H9 (cell line): ENCODE measurements at regions not wholly inside any gene's neighbourhood (a gene's known extent, or its start where the extent isn't known, plus 50 kb on each side); places are given as distances from the start of the nearest gene placed in this dataset.

ENCODE experiments used
- DNase-seq: peaks from one replicate; pipeline ENCODE4 v3.0.0-alpha.2; 2017
- H2AFZ ChIP-seq: one replicate; pipeline ENCODE4 v1.6.1; 2013; ENCODE audit warnings: mild to moderate bottlenecking, low read length, control low read depth, moderate library complexity
- H2AK5ac ChIP-seq: 2 replicates; pipeline ENCODE4 v1.6.1; 2013; ENCODE audit warnings: low read length, control low read depth, mixed read lengths; ENCODE audit not compliant: insufficient read length
- H2BK120ac ChIP-seq: one replicate; pipeline ENCODE4 v1.6.1; 2013; ENCODE audit warnings: low read depth, mild to moderate bottlenecking, low read length, control low read depth, inconsistent platforms; ENCODE audit not compliant: poor library complexity, severe bottlenecking
- H2BK12ac ChIP-seq: 2 replicates; pipeline ENCODE4 v1.6.1; 2013; ENCODE audit warnings: low read length, control low read depth, mixed read lengths, low read depth; ENCODE audit not compliant: insufficient read length
- H2BK15ac ChIP-seq: 2 replicates; pipeline ENCODE4 v1.6.1; 2013; ENCODE audit warnings: low read depth, low read length, control low read depth
- H2BK20ac ChIP-seq: one replicate; pipeline ENCODE4 v1.6.1; 2013; ENCODE audit warnings: low read depth, mild to moderate bottlenecking, low read length, control low read depth, inconsistent platforms; ENCODE audit not compliant: poor library complexity, severe bottlenecking
- H2BK5ac ChIP-seq: 2 replicates; pipeline ENCODE4 v1.6.1; 2013; ENCODE audit warnings: low read length, control low read depth, mixed read lengths; ENCODE audit not compliant: insufficient read length
- H3K14ac ChIP-seq: 2 replicates; pipeline ENCODE4 v1.6.1; 2013; ENCODE audit warnings: low read length, control low read depth; ENCODE audit not compliant: insufficient read depth
- H3K18ac ChIP-seq: 2 replicates; pipeline ENCODE4 v1.6.1; 2013; ENCODE audit warnings: low read depth, mild to moderate bottlenecking, mixed read lengths, low read length, control low read depth; ENCODE audit not compliant: insufficient read length
- H3K23ac ChIP-seq: 2 replicates; pipeline ENCODE4 v1.6.1; 2013; ENCODE audit warnings: low read length, control low read depth, mixed read lengths, low read depth; ENCODE audit not compliant: insufficient read length
- H3K23me2 ChIP-seq: 2 replicates; pipeline ENCODE4 v1.6.1; 2013; ENCODE audit warnings: low read depth, mild to moderate bottlenecking, mixed read lengths, low read length, control low read depth; ENCODE audit not compliant: insufficient read length, poor library complexity, severe bottlenecking
- H3K27ac ChIP-seq: 2 replicates; pipeline ENCODE4 v1.5.1; 2013; ENCODE audit warnings: low read length, control low read depth, mixed read lengths, low read depth; ENCODE audit not compliant: insufficient read length
- H3K27me3 ChIP-seq: 2 replicates; pipeline ENCODE4 v1.6.1; 2013; ENCODE audit warnings: low read length, control low read depth, inconsistent platforms; ENCODE audit not compliant: insufficient read depth
- H3K4ac ChIP-seq: 2 replicates; pipeline ENCODE4 v1.6.1; 2013; ENCODE audit warnings: low read depth, mild to moderate bottlenecking, control low read depth, inconsistent platforms, low read length, moderate library complexity
- H3K4me1 ChIP-seq: 2 replicates; pipeline ENCODE4 v1.6.1; 2013; ENCODE audit warnings: low read length, control low read depth, inconsistent platforms; ENCODE audit not compliant: insufficient read depth
- H3K4me2 ChIP-seq: 2 replicates; pipeline ENCODE4 v1.6.1; 2013; ENCODE audit warnings: low read length, control low read depth, mixed read lengths; ENCODE audit not compliant: insufficient read length, insufficient read depth
- H3K56ac ChIP-seq: 2 replicates; pipeline ENCODE4 v1.6.1; 2013; ENCODE audit warnings: low read depth, mild to moderate bottlenecking, mixed read lengths, low read length, control low read depth; ENCODE audit not compliant: insufficient read length
- H3K79me1 ChIP-seq: 2 replicates; pipeline ENCODE4 v1.6.1; 2013; ENCODE audit warnings: low read depth, mild to moderate bottlenecking, moderate library complexity, low read length, control low read depth, inconsistent platforms; ENCODE audit not compliant: insufficient read depth, poor library complexity, severe bottlenecking
- H3K79me2 ChIP-seq: 2 replicates; pipeline ENCODE4 v1.6.1; 2013; ENCODE audit warnings: low read length, control low read depth, inconsistent platforms; ENCODE audit not compliant: insufficient read depth
- H3K9ac ChIP-seq: 2 replicates; pipeline ENCODE4 v1.6.1; 2013; ENCODE audit warnings: low read length, control low read depth, mixed read lengths; ENCODE audit not compliant: insufficient read length; ENCODE audit errors: extremely low read depth
- H3K9me3 ChIP-seq: one replicate; pipeline ENCODE4 v1.6.1; 2013; ENCODE audit warnings: low read depth, low read length, inconsistent platforms; ENCODE audit not compliant: control insufficient read depth
- H3T11ph ChIP-seq: one replicate; pipeline ENCODE4 v1.6.1; 2013; ENCODE audit warnings: mild to moderate bottlenecking, low read length, control low read depth, inconsistent platforms
- H4K20me1 ChIP-seq: one replicate; pipeline ENCODE4 v1.6.1; 2013; ENCODE audit not compliant: control insufficient read depth, insufficient read length, insufficient read depth
- H4K5ac ChIP-seq: 2 replicates; pipeline ENCODE4 v1.6.1; 2013; ENCODE audit warnings: low read depth, mild to moderate bottlenecking, mixed read lengths, low read length, control low read depth; ENCODE audit not compliant: insufficient read length
- H4K8ac ChIP-seq: replicated peaks from 2 replicates; pipeline ENCODE4 v1.6.1; 2013; ENCODE audit warnings: low read length, control low read depth, mixed read lengths, low read depth; ENCODE audit not compliant: insufficient read length
- H4K91ac ChIP-seq: 2 replicates; pipeline ENCODE4 v1.6.1; 2013; ENCODE audit warnings: low read depth, mild to moderate bottlenecking, moderate library complexity, mixed read lengths, low read length, control low read depth; ENCODE audit not compliant: insufficient read length
- H3K27ac Mint-ChIP-seq, 3 experiments: 2 replicates in 2 of 3; 3 replicates in 1 of 3; pipeline ENCODE4 v1.8.0; 2020 to 2021; ENCODE audit warnings: mixed read lengths in 3 of 3, mild to moderate bottlenecking in 1 of 3, moderate library complexity in 1 of 3
- H3K27me3 Mint-ChIP-seq: 2 replicates; pipeline ENCODE4 v1.8.0; 2021; ENCODE audit warnings: low read depth, mild to moderate bottlenecking, moderate library complexity, mixed read lengths
- H3K36me3 Mint-ChIP-seq, 3 experiments: 2 replicates in 2 of 3; 3 replicates in 1 of 3; pipeline ENCODE4 v1.8.0; 2020 to 2021; ENCODE audit warnings: low read depth in 3 of 3, mixed read lengths in 3 of 3; ENCODE audit not compliant: insufficient read depth in 1 of 3
- H3K4me1 Mint-ChIP-seq, 2 experiments: 2 replicates each; pipeline ENCODE4 v1.8.0; 2020; ENCODE audit warnings: mixed read lengths in 2 of 2
- H3K4me3 Mint-ChIP-seq, 2 experiments: 2 replicates in 1 of 2; 3 replicates in 1 of 2; pipeline ENCODE4 v1.8.0; 2020 to 2021; ENCODE audit warnings: mild to moderate bottlenecking in 2 of 2, mixed read lengths in 2 of 2, moderate library complexity in 1 of 2
- H3K9me3 Mint-ChIP-seq, 2 experiments: 2 replicates in 1 of 2; 3 replicates in 1 of 2; pipeline ENCODE4 v1.8.0; 2020; ENCODE audit warnings: mild to moderate bottlenecking in 2 of 2, mixed read lengths in 2 of 2, moderate library complexity in 1 of 2
- WGBS: extraction: QIAGEN DNeasy Blood & Tissue Kit; methylation state at CpG from one replicate; pipeline ENCODE4 v1.1.7; 2013; ENCODE audit warnings: missing lambda C conversion rate, low lambda C conversion rate, mixed read lengths; ENCODE audit not compliant: insufficient read length; ENCODE audit errors: extremely low coverage; 5-methylcytosine and 5-hydroxymethylcytosine counted together
- TF ChIP-seq, protein P1 (sequence below): fragments of 200-600 bp; sonication (generic); conservative IDR thresholded peaks from 3 replicates; pipeline ENCODE4 v1.8.0; 2021; ENCODE audit warnings: antibody characterized with exemption, mild to moderate bottlenecking

DNA sequence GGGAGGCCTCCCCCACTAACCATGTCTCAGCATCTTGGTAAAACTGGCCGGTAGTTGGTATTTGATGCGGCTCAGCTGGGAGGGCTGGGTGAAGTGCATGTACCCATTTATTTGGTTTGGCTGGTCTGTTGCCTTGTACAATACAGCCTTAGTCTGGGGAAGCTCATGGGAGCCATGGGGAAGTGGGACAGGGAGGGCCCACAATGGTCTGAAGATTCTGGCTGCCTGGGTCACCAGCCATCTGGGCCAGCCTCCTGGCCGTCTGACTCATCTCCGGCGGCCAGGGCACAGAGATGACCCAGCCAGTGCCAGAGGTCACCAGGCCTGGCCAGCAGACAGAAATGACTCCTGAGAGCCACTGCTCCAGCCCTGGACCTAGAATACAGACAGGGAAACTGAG lies 51.6 kb upstream of the SMAD6 start:
- Histone ChIP-seq H3K79me1 (no peaks in the 10 kb centered on the region), H3K23me2 (no peaks in the 10 kb centered on the region), H3K56ac (no peak overlapping the region), H3K23ac (no peak overlapping the region), H4K5ac (no peak overlapping the region), H2BK5ac (no peak overlapping the region), H3K27ac (no peak overlapping the region), H2AFZ (no peak overlapping the region), H2AK5ac (no peak overlapping the region), H4K20me1 (no peaks in the 10 kb centered on the region), H3K79me2 (no peaks in the 10 kb centered on the region), H3K4me2 (no peak overlapping the region), H3K9ac (no peak overlapping the region), H4K8ac (no peak overlapping the region), H2BK15ac (no peak overlapping the region), H3K18ac (no peak overlapping the region), H2BK120ac (no peak overlapping the region), H3T11ph (no peak overlapping the region), H3K27me3 (no peaks in the 10 kb centered on the region), H4K91ac (no peak overlapping the region), H3K9me3 (no peaks in the 10 kb centered on the region), H3K4me1 (peaks cover 6% of the 10 kb centered on the region), H2BK12ac (no peak overlapping the region), H2BK20ac (no peak overlapping the region), H3K14ac (no peak overlapping the region), H3K4ac (no peak overlapping the region)
- Mint-ChIP-seq H3K27ac (no peak overlapping the region), H3K9me3 (no peaks in the 10 kb centered on the region), H3K27me3 (peaks cover 9% of the 10 kb centered on the region), H3K4me3 (no peak overlapping the region), H3K36me3 (no peaks in the 10 kb centered on the region), H3K4me1 (peaks cover 24 to 45% of the 10 kb centered on the region in 2 experiments)
- WGBS, result no CpG with 5 or more reads among the region's 5 CpGs
- no peak for DNase-seq
- TF ChIP-seq, protein P1, sequence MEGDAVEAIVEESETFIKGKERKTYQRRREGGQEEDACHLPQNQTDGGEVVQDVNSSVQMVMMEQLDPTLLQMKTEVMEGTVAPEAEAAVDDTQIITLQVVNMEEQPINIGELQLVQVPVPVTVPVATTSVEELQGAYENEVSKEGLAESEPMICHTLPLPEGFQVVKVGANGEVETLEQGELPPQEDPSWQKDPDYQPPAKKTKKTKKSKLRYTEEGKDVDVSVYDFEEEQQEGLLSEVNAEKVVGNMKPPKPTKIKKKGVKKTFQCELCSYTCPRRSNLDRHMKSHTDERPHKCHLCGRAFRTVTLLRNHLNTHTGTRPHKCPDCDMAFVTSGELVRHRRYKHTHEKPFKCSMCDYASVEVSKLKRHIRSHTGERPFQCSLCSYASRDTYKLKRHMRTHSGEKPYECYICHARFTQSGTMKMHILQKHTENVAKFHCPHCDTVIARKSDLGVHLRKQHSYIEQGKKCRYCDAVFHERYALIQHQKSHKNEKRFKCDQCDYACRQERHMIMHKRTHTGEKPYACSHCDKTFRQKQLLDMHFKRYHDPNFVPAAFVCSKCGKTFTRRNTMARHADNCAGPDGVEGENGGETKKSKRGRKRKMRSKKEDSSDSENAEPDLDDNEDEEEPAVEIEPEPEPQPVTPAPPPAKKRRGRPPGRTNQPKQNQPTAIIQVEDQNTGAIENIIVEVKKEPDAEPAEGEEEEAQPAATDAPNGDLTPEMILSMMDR, result no peak
